HCT116 (cell line): ENCODE measurements at regions not wholly inside any gene's neighbourhood (a gene's known extent, or its start where the extent isn't known, plus 50 kb on each side); places are given as distances from the start of the nearest gene placed in this dataset.

Experiments used
- CEBPB ChIP-seq: IDR thresholded peaks from 2 replicates; pipeline ENCODE4 v1.6.1; 2012; ENCODE audit warnings: low read depth
- EZH2 ChIP-seq: fragments of 200-600 bp; sonication (generic); IDR thresholded peaks from 2 replicates; pipeline ENCODE4 v1.6.1; 2017; ENCODE audit warnings: antibody characterized with exemption, mixed run types
- FOSL1 ChIP-seq: IDR thresholded peaks from 2 replicates; pipeline ENCODE4 v1.6.1; 2012; ENCODE audit warnings: low read depth
- JUND ChIP-seq: IDR thresholded peaks from 2 replicates; pipeline ENCODE4 v1.6.1; 2012
- MAX ChIP-seq: IDR thresholded peaks from 2 replicates; pipeline ENCODE4 v1.6.1; 2012
- POLR2A ChIP-seq: IDR thresholded peaks from 2 replicates; pipeline ENCODE4 v1.7.0; 2011; ENCODE audit warnings: borderline replicate concordance; ENCODE audit not compliant: insufficient read depth, insufficient read length; ENCODE audit errors: extremely low read depth
- TF ChIP-seq, protein P1 (sequence below), 3 experiments: fragments of 200-600 bp in 1 of 3; sonication (generic) in 1 of 3; IDR thresholded peaks in 2 of 3; conservative IDR thresholded peaks in 1 of 3; 2 replicates each; pipeline ENCODE4 v1.5.1; 2012 to 2017; ENCODE audit warnings: low read depth in 2 of 3, low read length in 2 of 3, antibody characterized with exemption in 1 of 3, borderline replicate concordance in 1 of 3, control low read depth in 1 of 3, mild to moderate bottlenecking in 1 of 3, mixed read lengths in 1 of 3, mixed run types in 1 of 3, moderate library complexity in 1 of 3; ENCODE audit not compliant: insufficient read depth in 1 of 3
- TF ChIP-seq, protein P2 (sequence below): IDR thresholded peaks from 2 replicates; pipeline ENCODE4 v1.6.1; 2012; ENCODE audit warnings: low read depth

DNA sequence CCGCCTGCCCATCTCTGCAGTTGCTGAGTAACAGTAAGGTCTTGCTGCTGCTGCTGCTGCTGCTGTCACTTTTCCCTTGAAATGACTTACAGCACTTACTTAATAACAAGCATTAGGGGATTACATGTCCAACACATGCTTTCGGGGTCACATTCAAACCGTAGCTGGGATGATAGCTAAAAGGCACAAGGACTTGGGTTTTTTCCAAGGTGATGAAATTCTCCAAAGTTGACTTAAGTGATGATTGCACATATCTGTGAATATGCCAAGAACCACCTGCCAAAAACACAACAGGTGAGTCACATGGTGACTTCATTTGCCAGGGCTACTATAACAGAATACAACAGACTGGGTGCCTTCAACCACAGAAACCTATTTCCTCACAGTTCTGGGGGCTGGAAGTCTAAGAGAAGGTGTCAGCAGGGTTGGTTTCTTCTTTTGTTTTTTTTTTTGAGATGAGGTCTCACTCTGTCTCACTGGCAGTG, 121.9 kb upstream of the TNRC6C start:
- TF ChIP-seq, protein P1, sequence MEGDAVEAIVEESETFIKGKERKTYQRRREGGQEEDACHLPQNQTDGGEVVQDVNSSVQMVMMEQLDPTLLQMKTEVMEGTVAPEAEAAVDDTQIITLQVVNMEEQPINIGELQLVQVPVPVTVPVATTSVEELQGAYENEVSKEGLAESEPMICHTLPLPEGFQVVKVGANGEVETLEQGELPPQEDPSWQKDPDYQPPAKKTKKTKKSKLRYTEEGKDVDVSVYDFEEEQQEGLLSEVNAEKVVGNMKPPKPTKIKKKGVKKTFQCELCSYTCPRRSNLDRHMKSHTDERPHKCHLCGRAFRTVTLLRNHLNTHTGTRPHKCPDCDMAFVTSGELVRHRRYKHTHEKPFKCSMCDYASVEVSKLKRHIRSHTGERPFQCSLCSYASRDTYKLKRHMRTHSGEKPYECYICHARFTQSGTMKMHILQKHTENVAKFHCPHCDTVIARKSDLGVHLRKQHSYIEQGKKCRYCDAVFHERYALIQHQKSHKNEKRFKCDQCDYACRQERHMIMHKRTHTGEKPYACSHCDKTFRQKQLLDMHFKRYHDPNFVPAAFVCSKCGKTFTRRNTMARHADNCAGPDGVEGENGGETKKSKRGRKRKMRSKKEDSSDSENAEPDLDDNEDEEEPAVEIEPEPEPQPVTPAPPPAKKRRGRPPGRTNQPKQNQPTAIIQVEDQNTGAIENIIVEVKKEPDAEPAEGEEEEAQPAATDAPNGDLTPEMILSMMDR (IDR thresholded peaks at IDR 0.05 in 2 of 3, conservative IDR thresholded peaks at IDR 0.05 in 1 of 3; ENCODE audit: borderline replicate concordance in 1 of 3, insufficient read depth in 1 of 3, low read depth in 2 of 3, low read length in 2 of 3) = no peak
- TF ChIP-seq MAX (peak; percentile 83), POLR2A (no peak), FOSL1 (peak; percentile 78), JUND (peak; percentile 77), CEBPB (no peak; the same call in none of the 2 replicates), EZH2 (no peak)
- TF ChIP-seq, protein P2, sequence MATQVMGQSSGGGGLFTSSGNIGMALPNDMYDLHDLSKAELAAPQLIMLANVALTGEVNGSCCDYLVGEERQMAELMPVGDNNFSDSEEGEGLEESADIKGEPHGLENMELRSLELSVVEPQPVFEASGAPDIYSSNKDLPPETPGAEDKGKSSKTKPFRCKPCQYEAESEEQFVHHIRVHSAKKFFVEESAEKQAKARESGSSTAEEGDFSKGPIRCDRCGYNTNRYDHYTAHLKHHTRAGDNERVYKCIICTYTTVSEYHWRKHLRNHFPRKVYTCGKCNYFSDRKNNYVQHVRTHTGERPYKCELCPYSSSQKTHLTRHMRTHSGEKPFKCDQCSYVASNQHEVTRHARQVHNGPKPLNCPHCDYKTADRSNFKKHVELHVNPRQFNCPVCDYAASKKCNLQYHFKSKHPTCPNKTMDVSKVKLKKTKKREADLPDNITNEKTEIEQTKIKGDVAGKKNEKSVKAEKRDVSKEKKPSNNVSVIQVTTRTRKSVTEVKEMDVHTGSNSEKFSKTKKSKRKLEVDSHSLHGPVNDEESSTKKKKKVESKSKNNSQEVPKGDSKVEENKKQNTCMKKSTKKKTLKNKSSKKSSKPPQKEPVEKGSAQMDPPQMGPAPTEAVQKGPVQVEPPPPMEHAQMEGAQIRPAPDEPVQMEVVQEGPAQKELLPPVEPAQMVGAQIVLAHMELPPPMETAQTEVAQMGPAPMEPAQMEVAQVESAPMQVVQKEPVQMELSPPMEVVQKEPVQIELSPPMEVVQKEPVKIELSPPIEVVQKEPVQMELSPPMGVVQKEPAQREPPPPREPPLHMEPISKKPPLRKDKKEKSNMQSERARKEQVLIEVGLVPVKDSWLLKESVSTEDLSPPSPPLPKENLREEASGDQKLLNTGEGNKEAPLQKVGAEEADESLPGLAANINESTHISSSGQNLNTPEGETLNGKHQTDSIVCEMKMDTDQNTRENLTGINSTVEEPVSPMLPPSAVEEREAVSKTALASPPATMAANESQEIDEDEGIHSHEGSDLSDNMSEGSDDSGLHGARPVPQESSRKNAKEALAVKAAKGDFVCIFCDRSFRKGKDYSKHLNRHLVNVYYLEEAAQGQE = no peak
